WTC11 (cell line): ENCODE measurements at regions not wholly inside any gene's neighbourhood (a gene's known extent, or its start where the extent isn't known, plus 50 kb on each side); places are given as distances from the start of the nearest gene placed in this dataset.

Experiments used
- ATAC-seq: fragments of 200-7000 bp; cut with Tn5 transposase; 2 replicates; pipeline ENCODE4 v1.10.0; 2021; ENCODE audit warnings: mild to moderate bottlenecking, moderate library complexity
- CTCF ChIA-PET: fragments of 300-600 bp; sonication (Branson Sonifier 250); formaldehyde crosslinking; loops from one replicate; lab custom pipeline; 2021; ENCODE audit warnings: antibody characterized with exemption; lab: Charles Lee
- POLR2A ChIA-PET: fragments of 350-600 bp; sonication (Branson Sonifier 250); formaldehyde crosslinking; loops from one replicate; lab custom pipeline; 2021; ENCODE audit warnings: antibody characterized with exemption; lab: Charles Lee
- DNase-seq: peaks from one replicate; pipeline ENCODE4 v3.0.0; 2021; ENCODE audit warnings: low spot score
- H3K27ac Mint-ChIP-seq: 2 replicates; pipeline ENCODE4 v1.8.0; 2021; ENCODE audit warnings: mixed read lengths
- H3K27me3 Mint-ChIP-seq: 2 replicates; pipeline ENCODE4 v1.8.0; 2021; ENCODE audit warnings: low read depth, mild to moderate bottlenecking, moderate library complexity, mixed read lengths
- H3K36me3 Mint-ChIP-seq: 2 replicates; pipeline ENCODE4 v1.8.0; 2021; ENCODE audit warnings: mixed read lengths
- H3K4me1 Mint-ChIP-seq: 2 replicates; pipeline ENCODE4 v1.8.0; 2022; ENCODE audit warnings: mixed read lengths
- H3K4me3 Mint-ChIP-seq: 2 replicates; pipeline ENCODE4 v1.8.0; 2021; ENCODE audit warnings: mild to moderate bottlenecking, moderate library complexity, mixed read lengths
- H3K9me3 Mint-ChIP-seq: 2 replicates; pipeline ENCODE4 v1.8.0; 2021; ENCODE audit warnings: mixed read lengths
- ARID4B ChIP-seq: sonication (generic); formaldehyde crosslinking; IDR thresholded peaks from 2 replicates; pipeline ENCODE4 v1.8.0; 2023; ENCODE audit warnings: missing genetic modification reagents, mild to moderate bottlenecking, borderline replicate concordance
- ATF3 ChIP-seq: sonication (generic); formaldehyde crosslinking; conservative IDR thresholded peaks from 2 replicates; pipeline ENCODE4 v1.8.1; 2022; ENCODE audit warnings: mild to moderate bottlenecking, missing genetic modification reagents
- CREB1 ChIP-seq: sonication (generic); formaldehyde crosslinking; IDR thresholded peaks from 2 replicates; pipeline ENCODE4 v1.8.0; 2023; ENCODE audit warnings: mild to moderate bottlenecking, missing genetic modification reagents
- E2F1 ChIP-seq: sonication (generic); formaldehyde crosslinking; IDR thresholded peaks from 2 replicates; pipeline ENCODE4 v1.8.0; 2022; ENCODE audit warnings: mild to moderate bottlenecking, missing genetic modification reagents
- FOXK1 ChIP-seq: sonication (generic); formaldehyde crosslinking; IDR thresholded peaks from 2 replicates; pipeline ENCODE4 v1.8.0; 2022; ENCODE audit warnings: mild to moderate bottlenecking, moderate library complexity, missing genetic modification reagents
- IRF1 ChIP-seq: sonication (generic); formaldehyde crosslinking; IDR thresholded peaks from 2 replicates; pipeline ENCODE4 v1.8.0; 2023; ENCODE audit warnings: missing genetic modification reagents
- JAZF1 ChIP-seq: fragments of 250-450 bp; sonication (Bioruptor Pico); IDR thresholded peaks from 2 replicates; pipeline ENCODE4 v1.9.0; 2021; ENCODE audit warnings: moderate library complexity, mild to moderate bottlenecking, inconsistent platforms
- KAT7 ChIP-seq: sonication (generic); formaldehyde crosslinking; IDR thresholded peaks from 2 replicates; pipeline ENCODE4 v1.8.1; 2023; ENCODE audit warnings: missing genetic modification reagents, mild to moderate bottlenecking, borderline replicate concordance
- NR2C2 ChIP-seq: sonication (generic); formaldehyde crosslinking; IDR thresholded peaks from 2 replicates; pipeline ENCODE4 v1.8.0; 2022; ENCODE audit warnings: mild to moderate bottlenecking, missing genetic modification reagents
- TEAD4 ChIP-seq: sonication (generic); formaldehyde crosslinking; IDR thresholded peaks from 2 replicates; pipeline ENCODE4 v1.8.0; 2022; ENCODE audit warnings: mild to moderate bottlenecking, missing genetic modification reagents
- ZMAT4 ChIP-seq: fragments of 250-450 bp; sonication (Bioruptor Pico); IDR thresholded peaks from 2 replicates; pipeline ENCODE4 v1.9.0; 2021; ENCODE audit warnings: mild to moderate bottlenecking
- ZNF138 ChIP-seq: sonication (generic); formaldehyde crosslinking; conservative IDR thresholded peaks from 2 replicates; pipeline ENCODE4 v1.8.1; 2022; ENCODE audit warnings: mild to moderate bottlenecking, moderate library complexity, missing genetic modification reagents
- ZNF232 ChIP-seq: sonication (generic); formaldehyde crosslinking; IDR thresholded peaks from 2 replicates; pipeline ENCODE4 v1.8.0; 2022; ENCODE audit warnings: mild to moderate bottlenecking, missing genetic modification reagents
- ZNF317 ChIP-seq: sonication (generic); formaldehyde crosslinking; IDR thresholded peaks from 2 replicates; pipeline ENCODE4 v1.8.1; 2023; ENCODE audit warnings: low read depth, mild to moderate bottlenecking, moderate library complexity, missing genetic modification reagents, borderline replicate concordance
- ZNF671 ChIP-seq: fragments of 250-450 bp; sonication (Bioruptor Pico); IDR thresholded peaks from 2 replicates; pipeline ENCODE4 v1.8.0; 2021; ENCODE audit warnings: mild to moderate bottlenecking
- TF ChIP-seq, protein P1 (sequence below): sonication (generic); formaldehyde crosslinking; IDR thresholded peaks from 2 replicates; pipeline ENCODE4 v1.8.1; 2022; ENCODE audit warnings: mild to moderate bottlenecking, moderate library complexity, missing genetic modification reagents
- TF ChIP-seq, protein P2 (sequence below): sonication (generic); formaldehyde crosslinking; IDR thresholded peaks from 2 replicates; pipeline ENCODE4 v1.8.1; 2022; ENCODE audit warnings: low read depth, missing genetic modification reagents, borderline replicate concordance
- TF ChIP-seq, protein P3 (sequence below): sonication (generic); formaldehyde crosslinking; IDR thresholded peaks from 2 replicates; pipeline ENCODE4 v1.8.0; 2023; ENCODE audit warnings: mild to moderate bottlenecking, missing genetic modification reagents

DNA sequence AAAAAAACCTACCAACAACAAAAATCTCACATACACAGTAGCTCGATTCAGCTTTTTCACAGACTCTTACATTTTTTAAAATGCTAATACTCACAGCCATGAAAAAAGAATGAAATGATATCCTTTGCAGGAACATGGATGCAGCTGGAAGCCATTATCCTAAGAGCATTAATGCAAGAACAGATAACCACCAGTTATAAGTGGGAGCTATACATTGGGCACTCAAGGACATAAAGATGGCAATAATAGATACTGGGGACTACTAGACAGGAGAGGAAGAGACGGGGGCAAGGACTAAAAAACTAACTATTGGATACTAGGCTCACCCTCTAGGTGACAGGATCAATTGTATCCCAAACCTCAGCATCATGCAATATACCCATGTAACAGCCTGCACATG, 90.3 kb upstream of the CCNH start:
- POLR2A ChIA-PET, result no interaction called here
- Mint-ChIP-seq H3K27me3 (no peaks in the 10 kb centered on the region), H3K4me3 (no peak overlapping the region), H3K36me3 (no peaks in the 10 kb centered on the region), H3K9me3 (no peaks in the 10 kb centered on the region), H3K4me1 (no peaks in the 10 kb centered on the region), H3K27ac (no peak overlapping the region)
- TF ChIP-seq ZMAT4 (CRISPR knock-in tag), result no peak
- TF ChIP-seq FOXK1, result no peak
- no peak for TF ChIP-seq ZNF317 (CRISPR knock-in tag)
- no peak for TF ChIP-seq TEAD4 (CRISPR knock-in tag)
- no peak for TF ChIP-seq IRF1 (CRISPR knock-in tag)
- TF ChIP-seq ZNF232, result no peak
- TF ChIP-seq ZNF138, result no peak
- TF ChIP-seq E2F1 (CRISPR knock-in tag), result no peak
- TF ChIP-seq, protein P1, sequence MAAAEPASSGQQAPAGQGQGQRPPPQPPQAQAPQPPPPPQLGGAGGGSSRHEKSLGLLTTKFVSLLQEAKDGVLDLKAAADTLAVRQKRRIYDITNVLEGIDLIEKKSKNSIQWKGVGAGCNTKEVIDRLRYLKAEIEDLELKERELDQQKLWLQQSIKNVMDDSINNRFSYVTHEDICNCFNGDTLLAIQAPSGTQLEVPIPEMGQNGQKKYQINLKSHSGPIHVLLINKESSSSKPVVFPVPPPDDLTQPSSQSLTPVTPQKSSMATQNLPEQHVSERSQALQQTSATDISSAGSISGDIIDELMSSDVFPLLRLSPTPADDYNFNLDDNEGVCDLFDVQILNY (CRISPR knock-in tag), result no peak
- no peak for TF ChIP-seq KAT7 (CRISPR knock-in tag)
- TF ChIP-seq, protein P2, sequence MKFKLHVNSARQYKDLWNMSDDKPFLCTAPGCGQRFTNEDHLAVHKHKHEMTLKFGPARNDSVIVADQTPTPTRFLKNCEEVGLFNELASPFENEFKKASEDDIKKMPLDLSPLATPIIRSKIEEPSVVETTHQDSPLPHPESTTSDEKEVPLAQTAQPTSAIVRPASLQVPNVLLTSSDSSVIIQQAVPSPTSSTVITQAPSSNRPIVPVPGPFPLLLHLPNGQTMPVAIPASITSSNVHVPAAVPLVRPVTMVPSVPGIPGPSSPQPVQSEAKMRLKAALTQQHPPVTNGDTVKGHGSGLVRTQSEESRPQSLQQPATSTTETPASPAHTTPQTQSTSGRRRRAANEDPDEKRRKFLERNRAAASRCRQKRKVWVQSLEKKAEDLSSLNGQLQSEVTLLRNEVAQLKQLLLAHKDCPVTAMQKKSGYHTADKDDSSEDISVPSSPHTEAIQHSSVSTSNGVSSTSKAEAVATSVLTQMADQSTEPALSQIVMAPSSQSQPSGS (CRISPR knock-in tag), result no peak
- no peak for TF ChIP-seq ATF3
- TF ChIP-seq, protein P3, sequence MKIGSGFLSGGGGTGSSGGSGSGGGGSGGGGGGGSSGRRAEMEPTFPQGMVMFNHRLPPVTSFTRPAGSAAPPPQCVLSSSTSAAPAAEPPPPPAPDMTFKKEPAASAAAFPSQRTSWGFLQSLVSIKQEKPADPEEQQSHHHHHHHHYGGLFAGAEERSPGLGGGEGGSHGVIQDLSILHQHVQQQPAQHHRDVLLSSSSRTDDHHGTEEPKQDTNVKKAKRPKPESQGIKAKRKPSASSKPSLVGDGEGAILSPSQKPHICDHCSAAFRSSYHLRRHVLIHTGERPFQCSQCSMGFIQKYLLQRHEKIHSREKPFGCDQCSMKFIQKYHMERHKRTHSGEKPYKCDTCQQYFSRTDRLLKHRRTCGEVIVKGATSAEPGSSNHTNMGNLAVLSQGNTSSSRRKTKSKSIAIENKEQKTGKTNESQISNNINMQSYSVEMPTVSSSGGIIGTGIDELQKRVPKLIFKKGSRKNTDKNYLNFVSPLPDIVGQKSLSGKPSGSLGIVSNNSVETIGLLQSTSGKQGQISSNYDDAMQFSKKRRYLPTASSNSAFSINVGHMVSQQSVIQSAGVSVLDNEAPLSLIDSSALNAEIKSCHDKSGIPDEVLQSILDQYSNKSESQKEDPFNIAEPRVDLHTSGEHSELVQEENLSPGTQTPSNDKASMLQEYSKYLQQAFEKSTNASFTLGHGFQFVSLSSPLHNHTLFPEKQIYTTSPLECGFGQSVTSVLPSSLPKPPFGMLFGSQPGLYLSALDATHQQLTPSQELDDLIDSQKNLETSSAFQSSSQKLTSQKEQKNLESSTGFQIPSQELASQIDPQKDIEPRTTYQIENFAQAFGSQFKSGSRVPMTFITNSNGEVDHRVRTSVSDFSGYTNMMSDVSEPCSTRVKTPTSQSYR, result no peak
- ATAC-seq, result no peak
- no peak for DNase-seq
- CTCF ChIA-PET, result no interaction called here

GRCh38 chr5:87499478-87500410, 87.0 kb upstream of the CCNH start:
- ATAC-seq (peak; percentile 60), DNase-seq (peak; percentile 13)
- Mint-ChIP-seq H3K36me3 (no peaks in the 10 kb centered on the region), H3K9me3 (peaks cover 12% of the 10 kb centered on the region), H3K27me3 (no peaks in the 10 kb centered on the region), H3K4me3 (no peak overlapping the region), H3K27ac (no peak overlapping the region), H3K4me1 (no peaks in the 10 kb centered on the region)
- POLR2A ChIA-PET, result no interaction called here
- TF ChIP-seq JAZF1 (CRISPR knock-in tag), result no peak
- no peak for TF ChIP-seq ZNF138
- no peak for TF ChIP-seq NR2C2 (CRISPR knock-in tag)
- no peak for TF ChIP-seq ARID4B (CRISPR knock-in tag)
- TF ChIP-seq ZNF671 (CRISPR knock-in tag), result no peak
- no peak for TF ChIP-seq CREB1 (CRISPR knock-in tag)
- CTCF ChIA-PET, result no interaction called here
